ENCODE measurements at regions not wholly inside any gene's neighbourhood (a gene's known extent, or its start where the extent isn't known, plus 50 kb on each side); places are given as distances from the start of the nearest gene placed in this dataset.

GRCh38 chr4:14719053-14719452, 283.2 kb upstream of the CPEB2 start:
- ATAC-seq (replicated peaks): no peak
- Mint-ChIP-seq H3K9me3 (peaks cover 6% of the 10 kb centered on the region), H3K4me3 (no peak overlapping the region), H3K4me1 (no peaks in the 10 kb centered on the region), H3K27me3 (peaks cover 11% of the 10 kb centered on the region), H3K27ac (no peak overlapping the region), H3K36me3 (ENCODE audit: low read depth) (no peaks in the 10 kb centered on the region)

- Mint-ChIP-seq H3K4me3 (no peak overlapping the region), H3K27me3 (peaks cover 2% of the 10 kb centered on the region), H3K27ac (no peak overlapping the region), H3K9me3 (peaks cover 3% of the 10 kb centered on the region), H3K4me1 (no peaks in the 10 kb centered on the region), H3K36me3 (ENCODE audit: low read depth) (no peaks in the 10 kb centered on the region)
- ATAC-seq (replicated peaks): no peak
These were observed 275.8 kb upstream of the CPEB2 start for GRCh38 chr4:14726441-14726840.

- Mint-ChIP-seq H3K27ac (no peak overlapping the region), H3K4me1 (no peaks in the 10 kb centered on the region), H3K27me3 (no peaks in the 10 kb centered on the region), H3K9me3 (no peaks in the 10 kb centered on the region), H3K36me3 (ENCODE audit: low read depth) (no peaks in the 10 kb centered on the region), H3K4me3 (no peak overlapping the region)
- ATAC-seq (replicated peaks): no peak
These were observed 275.4 kb upstream of the CPEB2 start for GRCh38 chr4:14726877-14727361.

GRCh38 chr4:14729282-14730000, 272.8 kb upstream of the CPEB2 start:
- no peak overlapping the region for H3K4me3 Mint-ChIP-seq
- H3K27me3 Mint-ChIP-seq: no peaks in the 10 kb centered on the region
- no peaks in the 10 kb centered on the region for H3K36me3 Mint-ChIP-seq (ENCODE audit: low read depth)
- no peak overlapping the region for H3K27ac Mint-ChIP-seq
- ATAC-seq (replicated peaks): no peak
- no peaks in the 10 kb centered on the region for H3K4me1 Mint-ChIP-seq
- H3K9me3 Mint-ChIP-seq: no peaks in the 10 kb centered on the region

GRCh38 chr4:14742054-14742453, 260.2 kb upstream of the CPEB2 start:
- no peak overlapping the region for H3K4me3 Mint-ChIP-seq
- no peaks in the 10 kb centered on the region for H3K4me1 Mint-ChIP-seq
- no peaks in the 10 kb centered on the region for H3K9me3 Mint-ChIP-seq
- H3K36me3 Mint-ChIP-seq (ENCODE audit: low read depth): no peaks in the 10 kb centered on the region
- ATAC-seq (replicated peaks): no peak
- no peak overlapping the region for H3K27ac Mint-ChIP-seq
- peaks cover 31% of the 10 kb centered on the region for H3K27me3 Mint-ChIP-seq

- ATAC-seq (replicated peaks): no peak
- no peak overlapping the region for H3K27ac Mint-ChIP-seq
- H3K9me3 Mint-ChIP-seq: no peaks in the 10 kb centered on the region
- no peaks in the 10 kb centered on the region for H3K36me3 Mint-ChIP-seq (ENCODE audit: low read depth)
- H3K27me3 Mint-ChIP-seq: peaks cover 38% of the 10 kb centered on the region
- H3K4me1 Mint-ChIP-seq: no peaks in the 10 kb centered on the region
- H3K4me3 Mint-ChIP-seq: no peak overlapping the region
These were observed 259.1 kb upstream of the CPEB2 start for GRCh38 chr4:14743172-14743571.

GRCh38 chr4:14743601-14744000, 258.7 kb upstream of the CPEB2 start:
- Mint-ChIP-seq H3K27ac (no peak overlapping the region), H3K36me3 (ENCODE audit: low read depth) (no peaks in the 10 kb centered on the region), H3K4me3 (no peak overlapping the region), H3K27me3 (peaks cover 38% of the 10 kb centered on the region), H3K9me3 (no peaks in the 10 kb centered on the region), H3K4me1 (no peaks in the 10 kb centered on the region)
- ATAC-seq (replicated peaks): no peak

GRCh38 chr4:14744346-14744745, 257.9 kb upstream of the CPEB2 start:
- H3K27me3 Mint-ChIP-seq: peaks cover 33% of the 10 kb centered on the region
- ATAC-seq (replicated peaks): no peak
- H3K9me3 Mint-ChIP-seq: no peaks in the 10 kb centered on the region
- no peaks in the 10 kb centered on the region for H3K36me3 Mint-ChIP-seq (ENCODE audit: low read depth)
- no peaks in the 10 kb centered on the region for H3K4me1 Mint-ChIP-seq
- H3K27ac Mint-ChIP-seq: no peak overlapping the region
- H3K4me3 Mint-ChIP-seq: no peak overlapping the region

- peak; percentile 59 for ATAC-seq (replicated peaks)
- Mint-ChIP-seq H3K9me3 (peaks cover 10% of the 10 kb centered on the region), H3K4me3 (no peak overlapping the region), H3K4me1 (no peaks in the 10 kb centered on the region), H3K36me3 (ENCODE audit: low read depth) (no peaks in the 10 kb centered on the region), H3K27me3 (peaks cover 9% of the 10 kb centered on the region), H3K27ac (no peak overlapping the region)
These were observed 252.4 kb upstream of the CPEB2 start for GRCh38 chr4:14749910-14750309.

GRCh38 chr4:14752341-14753046, 249.8 kb upstream of the CPEB2 start:
- Mint-ChIP-seq H3K36me3 (ENCODE audit: low read depth) (no peaks in the 10 kb centered on the region), H3K9me3 (peaks cover 10% of the 10 kb centered on the region), H3K27me3 (peaks cover 4% of the 10 kb centered on the region), H3K27ac (no peak overlapping the region), H3K4me1 (no peaks in the 10 kb centered on the region), H3K4me3 (no peak overlapping the region)
- ATAC-seq (replicated peaks): no peak

GRCh38 chr4:14767142-14767541, 235.1 kb upstream of the CPEB2 start:
- Mint-ChIP-seq H3K36me3 (ENCODE audit: low read depth) (no peaks in the 10 kb centered on the region), H3K27ac (no peak overlapping the region), H3K9me3 (no peaks in the 10 kb centered on the region), H3K4me3 (no peak overlapping the region), H3K4me1 (no peaks in the 10 kb centered on the region), H3K27me3 (peaks cover 14% of the 10 kb centered on the region)
- peak; percentile 40 for ATAC-seq (replicated peaks)

- no peak overlapping the region for H3K27ac Mint-ChIP-seq
- peaks cover 14% of the 10 kb centered on the region for H3K27me3 Mint-ChIP-seq
- no peak for ATAC-seq (replicated peaks)
- no peaks in the 10 kb centered on the region for H3K36me3 Mint-ChIP-seq (ENCODE audit: low read depth)
- no peaks in the 10 kb centered on the region for H3K4me1 Mint-ChIP-seq
- no peaks in the 10 kb centered on the region for H3K9me3 Mint-ChIP-seq
- H3K4me3 Mint-ChIP-seq: no peak overlapping the region
These were observed 233.8 kb upstream of the CPEB2 start for GRCh38 chr4:14768449-14768848.

- no peak overlapping the region for H3K4me3 Mint-ChIP-seq
- no peak for ATAC-seq (replicated peaks)
- no peak overlapping the region for H3K27ac Mint-ChIP-seq
- no peaks in the 10 kb centered on the region for H3K4me1 Mint-ChIP-seq
- H3K36me3 Mint-ChIP-seq (ENCODE audit: low read depth): no peaks in the 10 kb centered on the region
- no peaks in the 10 kb centered on the region for H3K9me3 Mint-ChIP-seq
- H3K27me3 Mint-ChIP-seq: peaks cover 14% of the 10 kb centered on the region
These were observed 232.3 kb upstream of the CPEB2 start for GRCh38 chr4:14769993-14770392.

- Mint-ChIP-seq H3K27ac (no peak overlapping the region), H3K27me3 (peaks cover 14% of the 10 kb centered on the region), H3K36me3 (ENCODE audit: low read depth) (no peaks in the 10 kb centered on the region), H3K4me3 (no peak overlapping the region), H3K4me1 (no peaks in the 10 kb centered on the region), H3K9me3 (no peaks in the 10 kb centered on the region)
- no peak for ATAC-seq (replicated peaks)
These were observed 231.2 kb upstream of the CPEB2 start for GRCh38 chr4:14771094-14771493.

GRCh38 chr4:14771504-14772175, 230.6 kb upstream of the CPEB2 start:
- Mint-ChIP-seq H3K27me3 (peaks cover 11% of the 10 kb centered on the region), H3K4me3 (no peak overlapping the region), H3K9me3 (no peaks in the 10 kb centered on the region), H3K4me1 (no peaks in the 10 kb centered on the region), H3K36me3 (ENCODE audit: low read depth) (no peaks in the 10 kb centered on the region), H3K27ac (no peak overlapping the region)
- no peak for ATAC-seq (replicated peaks)

Data from activated T-helper 17 cell treated with anti-CD3 and anti-CD28 coated beads, Interleukin-2, amount 50 U/mL, for 72 hours (primary cell).